ENCODE measurements at regions not wholly inside any gene's neighbourhood (a gene's known extent, or its start where the extent isn't known, plus 50 kb on each side); places are given as distances from the start of the nearest gene placed in this dataset.

- H3K4me1 ChIP-seq (ENCODE audit: insufficient read depth, low read length): no peaks in the 10 kb centered on the region
- no peaks in the 10 kb centered on the region for H3K36me3 ChIP-seq (ENCODE audit: insufficient read depth, low read length)
- H3K4me3 ChIP-seq (ENCODE audit: low read length): no peak overlapping the region
- no peaks in the 10 kb centered on the region for H3K9me3 ChIP-seq (ENCODE audit: low read length)
- H3K27me3 ChIP-seq (ENCODE audit: insufficient read depth, low read length): no peaks in the 10 kb centered on the region
- no peak overlapping the region for H2AFZ ChIP-seq (ENCODE audit: low read depth, low read length)
These were observed 366.9 kb upstream of the HNRNPA3 start for GRCh38 chr2:176845718-176846117.

- H2AFZ ChIP-seq (ENCODE audit: low read depth, low read length): no peak overlapping the region
- H3K4me1 ChIP-seq (ENCODE audit: insufficient read depth, low read length): no peaks in the 10 kb centered on the region
- H3K36me3 ChIP-seq (ENCODE audit: insufficient read depth, low read length): no peaks in the 10 kb centered on the region
- H3K9me3 ChIP-seq (ENCODE audit: low read length): no peaks in the 10 kb centered on the region
- no peak overlapping the region for H3K4me3 ChIP-seq (ENCODE audit: low read length)
- H3K27me3 ChIP-seq (ENCODE audit: insufficient read depth, low read length): peaks cover 3% of the 10 kb centered on the region
These were observed 365.0 kb upstream of the HNRNPA3 start for GRCh38 chr2:176847575-176847974.

- H3K27me3 ChIP-seq (ENCODE audit: insufficient read depth, low read length): peaks cover 3% of the 10 kb centered on the region
- H2AFZ ChIP-seq (ENCODE audit: low read depth, low read length): no peak overlapping the region
- H3K9me3 ChIP-seq (ENCODE audit: low read length): no peaks in the 10 kb centered on the region
- H3K36me3 ChIP-seq (ENCODE audit: insufficient read depth, low read length): no peaks in the 10 kb centered on the region
- H3K4me1 ChIP-seq (ENCODE audit: insufficient read depth, low read length): no peaks in the 10 kb centered on the region
- no peak overlapping the region for H3K4me3 ChIP-seq (ENCODE audit: low read length)
These were observed 363.8 kb upstream of the HNRNPA3 start for GRCh38 chr2:176848844-176849243.

GRCh38 chr2:176851200-176851888 is 361.2 kb upstream of the HNRNPA3 start:
- Histone ChIP-seq H3K9me3 (ENCODE audit: low read length) (no peaks in the 10 kb centered on the region), H3K4me3 (ENCODE audit: low read length) (no peak overlapping the region), H3K27me3 (ENCODE audit: insufficient read depth, low read length) (peaks cover 3% of the 10 kb centered on the region), H2AFZ (ENCODE audit: low read depth, low read length) (no peak overlapping the region), H3K36me3 (ENCODE audit: insufficient read depth, low read length) (no peaks in the 10 kb centered on the region), H3K4me1 (ENCODE audit: insufficient read depth, low read length) (no peaks in the 10 kb centered on the region)

GRCh38 chr2:176851889-176852483 is 360.6 kb upstream of the HNRNPA3 start:
- Histone ChIP-seq H3K4me1 (ENCODE audit: insufficient read depth, low read length) (no peaks in the 10 kb centered on the region), H3K27me3 (ENCODE audit: insufficient read depth, low read length) (peaks cover 3% of the 10 kb centered on the region), H3K36me3 (ENCODE audit: insufficient read depth, low read length) (no peaks in the 10 kb centered on the region), H3K4me3 (ENCODE audit: low read length) (no peak overlapping the region), H2AFZ (ENCODE audit: low read depth, low read length) (no peak overlapping the region), H3K9me3 (ENCODE audit: low read length) (no peaks in the 10 kb centered on the region)

- Histone ChIP-seq H3K4me3 (ENCODE audit: low read length) (no peak overlapping the region), H3K27me3 (ENCODE audit: insufficient read depth, low read length) (peaks cover 3% of the 10 kb centered on the region), H3K4me1 (ENCODE audit: insufficient read depth, low read length) (no peaks in the 10 kb centered on the region), H3K9me3 (ENCODE audit: low read length) (no peaks in the 10 kb centered on the region), H2AFZ (ENCODE audit: low read depth, low read length) (no peak overlapping the region), H3K36me3 (ENCODE audit: insufficient read depth, low read length) (no peaks in the 10 kb centered on the region)
These were observed 359.9 kb upstream of the HNRNPA3 start for GRCh38 chr2:176852667-176853066.

GRCh38 chr2:176854062-176854461 is 358.5 kb upstream of the HNRNPA3 start:
- H3K4me3 ChIP-seq (ENCODE audit: low read length): no peak overlapping the region
- H3K27me3 ChIP-seq (ENCODE audit: insufficient read depth, low read length): peaks cover 3% of the 10 kb centered on the region
- no peaks in the 10 kb centered on the region for H3K9me3 ChIP-seq (ENCODE audit: low read length)
- H3K36me3 ChIP-seq (ENCODE audit: insufficient read depth, low read length): no peaks in the 10 kb centered on the region
- H3K4me1 ChIP-seq (ENCODE audit: insufficient read depth, low read length): no peaks in the 10 kb centered on the region
- no peak overlapping the region for H2AFZ ChIP-seq (ENCODE audit: low read depth, low read length)

- H3K4me1 ChIP-seq (ENCODE audit: insufficient read depth, low read length): no peaks in the 10 kb centered on the region
- H2AFZ ChIP-seq (ENCODE audit: low read depth, low read length): no peak overlapping the region
- H3K36me3 ChIP-seq (ENCODE audit: insufficient read depth, low read length): no peaks in the 10 kb centered on the region
- peaks cover 3% of the 10 kb centered on the region for H3K27me3 ChIP-seq (ENCODE audit: insufficient read depth, low read length)
- H3K9me3 ChIP-seq (ENCODE audit: low read length): no peaks in the 10 kb centered on the region
- H3K4me3 ChIP-seq (ENCODE audit: low read length): no peak overlapping the region
These were observed 357.7 kb upstream of the HNRNPA3 start for GRCh38 chr2:176854878-176855277.

- Histone ChIP-seq H3K9me3 (ENCODE audit: low read length) (no peaks in the 10 kb centered on the region), H2AFZ (ENCODE audit: low read depth, low read length) (no peak overlapping the region), H3K36me3 (ENCODE audit: insufficient read depth, low read length) (no peaks in the 10 kb centered on the region), H3K4me3 (ENCODE audit: low read length) (no peak overlapping the region), H3K4me1 (ENCODE audit: insufficient read depth, low read length) (no peaks in the 10 kb centered on the region), H3K27me3 (ENCODE audit: insufficient read depth, low read length) (no peaks in the 10 kb centered on the region)
These were observed 355.9 kb upstream of the HNRNPA3 start for GRCh38 chr2:176856683-176857082.

GRCh38 chr2:176865336-176865735 is 347.3 kb upstream of the HNRNPA3 start:
- H3K4me3 ChIP-seq (ENCODE audit: low read length): no peak overlapping the region
- H3K36me3 ChIP-seq (ENCODE audit: insufficient read depth, low read length): no peaks in the 10 kb centered on the region
- H2AFZ ChIP-seq (ENCODE audit: low read depth, low read length): no peak overlapping the region
- no peaks in the 10 kb centered on the region for H3K9me3 ChIP-seq (ENCODE audit: low read length)
- H3K27me3 ChIP-seq (ENCODE audit: insufficient read depth, low read length): no peaks in the 10 kb centered on the region
- no peaks in the 10 kb centered on the region for H3K4me1 ChIP-seq (ENCODE audit: insufficient read depth, low read length)

- Histone ChIP-seq H3K27me3 (ENCODE audit: insufficient read depth, low read length) (no peaks in the 10 kb centered on the region), H2AFZ (ENCODE audit: low read depth, low read length) (no peak overlapping the region), H3K4me3 (ENCODE audit: low read length) (no peak overlapping the region), H3K9me3 (ENCODE audit: low read length) (no peaks in the 10 kb centered on the region), H3K4me1 (ENCODE audit: insufficient read depth, low read length) (no peaks in the 10 kb centered on the region), H3K36me3 (ENCODE audit: insufficient read depth, low read length) (no peaks in the 10 kb centered on the region)
These were observed 340.2 kb upstream of the HNRNPA3 start for GRCh38 chr2:176872406-176872805.

GRCh38 chr2:176873403-176873802 is 339.2 kb upstream of the HNRNPA3 start:
- Histone ChIP-seq H2AFZ (ENCODE audit: low read depth, low read length) (no peak overlapping the region), H3K4me1 (ENCODE audit: insufficient read depth, low read length) (no peaks in the 10 kb centered on the region), H3K27me3 (ENCODE audit: insufficient read depth, low read length) (no peaks in the 10 kb centered on the region), H3K9me3 (ENCODE audit: low read length) (no peaks in the 10 kb centered on the region), H3K36me3 (ENCODE audit: insufficient read depth, low read length) (no peaks in the 10 kb centered on the region), H3K4me3 (ENCODE audit: low read length) (no peak overlapping the region)

- H3K27me3 ChIP-seq (ENCODE audit: insufficient read depth, low read length): no peaks in the 10 kb centered on the region
- no peak overlapping the region for H2AFZ ChIP-seq (ENCODE audit: low read depth, low read length)
- no peaks in the 10 kb centered on the region for H3K9me3 ChIP-seq (ENCODE audit: low read length)
- H3K4me3 ChIP-seq (ENCODE audit: low read length): no peak overlapping the region
- no peaks in the 10 kb centered on the region for H3K36me3 ChIP-seq (ENCODE audit: insufficient read depth, low read length)
- H3K4me1 ChIP-seq (ENCODE audit: insufficient read depth, low read length): peaks cover 12% of the 10 kb centered on the region
These were observed 336.0 kb upstream of the HNRNPA3 start for GRCh38 chr2:176876493-176877103.
